GM12878 (cell line): ENCODE measurements at regions not wholly inside any gene's neighbourhood (a gene's known extent, or its start where the extent isn't known, plus 50 kb on each side); places are given as distances from the start of the nearest gene placed in this dataset.

Experiments used
- ATAC-seq: fragments of 200-7000 bp; cut with Tn5 transposase; 3 replicates; pipeline ENCODE4 v1.9.1; 2020; ENCODE audit warnings: mild to moderate bottlenecking, moderate library complexity
- BruUV-seq: library from RNA; stranded (reverse); fragments of 400-500 nt; replicated peaks from 2 replicates; lab custom pipeline; 2021; lab: Mats Ljungman, UMichigan
- CTCF ChIA-PET: fragments of 300-600 bp; sonication (Branson Sonifier 250); formaldehyde crosslinking; extraction: SDS; loops from one replicate; lab custom pipeline; 2021; ENCODE audit warnings: inconsistent platforms; lab: Yijun Ruan, JAX
- POLR2A ChIA-PET: fragments of 350-600 bp; formaldehyde crosslinking; extraction: SDS; loops from one replicate; lab custom pipeline; 2021; ENCODE audit warnings: inconsistent platforms; lab: Charles Lee
- RAD21 ChIA-PET: fragments of 300-600 bp; sonication (Branson Sonifier 250); formaldehyde crosslinking; loops from one replicate; lab custom pipeline; 2023; ENCODE audit warnings: antibody characterized with exemption; ENCODE audit not compliant: unreplicated experiment; lab: Charles Lee
- SMC1A ChIA-PET: fragments of 300-600 bp; sonication (Branson Sonifier 250); formaldehyde crosslinking; loops from one replicate; lab custom pipeline; 2023; ENCODE audit not compliant: unreplicated experiment, uncharacterized antibody; lab: Charles Lee
- DNase-seq: peaks from one replicate; pipeline ENCODE4 v3.0.0-alpha.2; 2011; ENCODE audit warnings: low read depth, low spot score
- FAIRE-seq: peaks from 3 replicates; lab custom pipeline; 2011; peaks lifted over from hg19 to GRCh38; lab: Jason Lieb, UNC
- H2AFZ ChIP-seq: 2 replicates; pipeline ENCODE4 v1.6.0; 2011; ENCODE audit warnings: low read depth, low read length, control low read depth; ENCODE audit not compliant: control insufficient read depth
- H3K27ac ChIP-seq: 2 replicates; pipeline ENCODE4 v1.5.1; 2011; ENCODE audit warnings: control low read depth; ENCODE audit not compliant: control insufficient read depth, insufficient read depth
- H3K27me3 ChIP-seq, 2 experiments: replicated peaks in 1 of 2; 2 replicates each; pipeline versions ENCODE4 v1.6.0 to v1.6.1; 2011; ENCODE audit warnings: low read length in 1 of 2; ENCODE audit not compliant: control insufficient read depth in 2 of 2, insufficient read depth in 2 of 2
- H3K36me3 ChIP-seq, 2 experiments: 2 replicates each; pipeline ENCODE4 v1.5.1; 2011; ENCODE audit warnings: low read length in 1 of 2; ENCODE audit not compliant: control insufficient read depth in 2 of 2, insufficient read depth in 2 of 2
- H3K4me1 ChIP-seq: 2 replicates; pipeline ENCODE4 v1.6.1; 2011; ENCODE audit warnings: mild to moderate bottlenecking, low read length, moderate library complexity, mixed read lengths; ENCODE audit not compliant: control insufficient read depth, insufficient read depth
- H3K4me2 ChIP-seq: 2 replicates; pipeline ENCODE4 v1.6.0; 2011; ENCODE audit warnings: control low read depth; ENCODE audit not compliant: control insufficient read depth, insufficient read depth
- H3K4me3 ChIP-seq: fragments of 200-600 bp; sonication (generic); 2 replicates; pipeline ENCODE4 v1.5.1; 2016
- H3K79me2 ChIP-seq: 2 replicates; pipeline ENCODE4 v1.6.0; 2011; ENCODE audit warnings: low read length; ENCODE audit not compliant: control insufficient read depth, insufficient read depth
- H3K9ac ChIP-seq: 2 replicates; pipeline ENCODE4 v1.8.0; 2011; ENCODE audit warnings: low read length, control low read depth, mixed read lengths; ENCODE audit not compliant: control insufficient read depth, insufficient read depth
- H3K9me3 ChIP-seq: replicated peaks from 3 replicates; pipeline ENCODE4 v1.5.1; 2011; ENCODE audit warnings: mild to moderate bottlenecking, low read length; ENCODE audit not compliant: control insufficient read depth, insufficient read depth
- H4K20me1 ChIP-seq: 2 replicates; pipeline ENCODE4 v1.6.0; 2011; ENCODE audit not compliant: control insufficient read depth, insufficient read depth
- ASH2L ChIP-seq: fragments of 300-600, 200-600 bp; sonication (generic); IDR thresholded peaks from 2 replicates; pipeline ENCODE4 v1.6.1; 2017; ENCODE audit warnings: low read depth, mild to moderate bottlenecking, borderline replicate concordance
- BHLHE40 ChIP-seq, 2 experiments: fragments of 450-650 bp in 1 of 2; IDR thresholded peaks; 2 replicates each; pipeline ENCODE4 v1.6.1; 2011 to 2017; ENCODE audit warnings: low read depth in 2 of 2, borderline replicate concordance in 1 of 2, improper control_type of control experiment in 1 of 2, low read length in 1 of 2, mild to moderate bottlenecking in 1 of 2
- CEBPZ ChIP-seq: fragments of 150-350 bp; IDR thresholded peaks from 2 replicates; pipeline ENCODE4 v1.6.1; 2016; ENCODE audit warnings: low read depth, low read length
- CREB1 ChIP-seq: IDR thresholded peaks from 2 replicates; pipeline ENCODE4 v1.6.1; 2012; ENCODE audit warnings: low read depth, mild to moderate bottlenecking, inconsistent platforms
- ELK1 ChIP-seq: IDR thresholded peaks from 2 replicates; pipeline ENCODE4 v1.6.1; 2012; ENCODE audit warnings: low read depth, low read length, improper control_type of control experiment
- EZH2 ChIP-seq: IDR thresholded peaks from 2 replicates; pipeline ENCODE4 v1.6.1; 2012; ENCODE audit warnings: low read depth, mild to moderate bottlenecking, control low read depth, inconsistent platforms, low read length, borderline replicate concordance; ENCODE audit not compliant: control insufficient read depth
- JUNB ChIP-seq: IDR thresholded peaks from 2 replicates; pipeline ENCODE4 v1.6.1; 2016; ENCODE audit warnings: antibody characterized with exemption, mild to moderate bottlenecking
- POU2F2 ChIP-seq: IDR thresholded peaks from 3 replicates; pipeline ENCODE4 v1.6.1; 2011; ENCODE audit warnings: low read depth, mild to moderate bottlenecking, low read length, borderline replicate concordance
- ZNF207 ChIP-seq: fragments of 450-650 bp; IDR thresholded peaks from 2 replicates; pipeline ENCODE4 v1.6.1; 2014; ENCODE audit warnings: antibody characterized with exemption, mild to moderate bottlenecking, borderline replicate concordance
- ZNF217 ChIP-seq: fragments of 450-650 bp; IDR thresholded peaks from 2 replicates; pipeline ENCODE4 v1.6.1; 2017; ENCODE audit warnings: antibody characterized with exemption, mild to moderate bottlenecking
- in situ Hi-C: fragments of 300-500 bp; cut with MboI; formaldehyde crosslinking; loops from 9 replicates; pipeline ENCODE4 v1.14.3; 2018; ENCODE audit warnings: mixed read lengths
- intact Hi-C: fragments of 100-400 bp; cut with micrococcal nuclease; formaldehyde crosslinking; loops from one replicate; pipeline ENCODE4 v1.14.2; 2022; ENCODE audit not compliant: unreplicated experiment

- SMC1A ChIA-PET = interaction anchor here (1.6 kb wide), 1 partner anchor 59 kb away, joined by 3 read pairs; no protein-coding TSS in a partner anchor
- H3K27me3 ChIP-seq = no peaks in the 10 kb centered on the region
- no peak for ATAC-seq
- FAIRE-seq = no peak
- DNase-seq = no peak
- H3K36me3 ChIP-seq = no peaks in the 10 kb centered on the region
- H3K4me3 ChIP-seq = no peak overlapping the region
- H3K79me2 ChIP-seq = no peaks in the 10 kb centered on the region
- H4K20me1 ChIP-seq = no peaks in the 10 kb centered on the region
- no peak overlapping the region for H3K27ac ChIP-seq
- intact Hi-C loops (no loop called here), in situ Hi-C loops (no loop called here)
- H3K9me3 ChIP-seq = no peaks in the 10 kb centered on the region
- no peaks in the 10 kb centered on the region for H3K4me1 ChIP-seq
- POLR2A ChIA-PET = no interaction called here
- TF ChIP-seq CEBPZ = no peak
- TF ChIP-seq CREB1 = no peak
- TF ChIP-seq BHLHE40 (IDR thresholded peaks at IDR 0.05; ENCODE audit: borderline replicate concordance in 1 of 2, low read depth in 2 of 2, low read length in 1 of 2) = no peak
- TF ChIP-seq JUNB = no peak
- no peak for TF ChIP-seq EZH2
- no peak for TF ChIP-seq POU2F2
- no peak for TF ChIP-seq ASH2L
- no peak for TF ChIP-seq ELK1
- no peak for TF ChIP-seq ZNF207
- no peak for TF ChIP-seq ZNF217
- RAD21 ChIA-PET = no interaction called here
- CTCF ChIA-PET = no interaction called here
- H2AFZ ChIP-seq = no peak overlapping the region
- BruUV-seq = no TSS peak
- no peak overlapping the region for H3K4me2 ChIP-seq
- H3K9ac ChIP-seq = no peak overlapping the region
Measured at GRCh38 chr2:221345516-221345915, 226.6 kb downstream of the EPHA4 start.
